Astrocyte of the spinal cord (primary cell): ENCODE measurements at regions not wholly inside any gene's neighbourhood (a gene's known extent, or its start where the extent isn't known, plus 50 kb on each side); places are given as distances from the start of the nearest gene placed in this dataset.

Experiments used
- DNase-seq: peaks from one replicate; pipeline ENCODE4 v3.0.0; 2011; ENCODE audit warnings: low read depth, low spot score
- H3K4me3 ChIP-seq: 2 replicates; pipeline ENCODE4 v1.5.1; 2011; ENCODE audit warnings: low read depth, mild to moderate bottlenecking, low read length, moderate library complexity
- CTCF ChIP-seq: IDR thresholded peaks from 2 replicates; pipeline ENCODE4 v1.5.1; 2012; ENCODE audit warnings: low read depth, mild to moderate bottlenecking, low read length, inconsistent platforms
- in situ Hi-C: cut with HindIII; loops from 2 replicates; pipeline ENCODE4 v1.10.0; 2017; ENCODE audit warnings: low sequenced_read_pairs

- H3K4me3 ChIP-seq, result no peak overlapping the region
- TF ChIP-seq CTCF, result no peak
- no peak for DNase-seq
- in situ Hi-C loops, result no loop called here
Measured at GRCh38 chr16:50460538-50461399, 87.4 kb upstream of the NKD1 start.

- no peak for TF ChIP-seq CTCF
- DNase-seq, result no peak
- no peak overlapping the region for H3K4me3 ChIP-seq
- in situ Hi-C loops, result no loop called here
Measured at GRCh38 chr16:50459496-50460080, 88.6 kb upstream of the NKD1 start.

GRCh38 chr16:50458667-50459495 is 89.3 kb upstream of the NKD1 start:
- in situ Hi-C loops, result no loop called here
- H3K4me3 ChIP-seq, result no peak overlapping the region
- no peak for TF ChIP-seq CTCF
- no peak for DNase-seq

GRCh38 chr16:50457979-50458491 is 89.2 kb upstream of the BRD7 start:
- DNase-seq, result no peak
- in situ Hi-C loops, result no loop called here
- TF ChIP-seq CTCF, result no peak
- no peak overlapping the region for H3K4me3 ChIP-seq

GRCh38 chr16:50457423-50457822 is 88.6 kb upstream of the BRD7 start:
- DNase-seq, result no peak
- TF ChIP-seq CTCF, result no peak
- no peak overlapping the region for H3K4me3 ChIP-seq
- in situ Hi-C loops, result no loop called here

GRCh38 chr16:50455288-50455845 is 86.6 kb upstream of the BRD7 start:
- H3K4me3 ChIP-seq, result no peak overlapping the region
- DNase-seq, result no peak
- in situ Hi-C loops, result no loop called here
- TF ChIP-seq CTCF, result no peak
